Neutrophil (primary cell): ENCODE measurements at regions not wholly inside any gene's neighbourhood (a gene's known extent, or its start where the extent isn't known, plus 50 kb on each side); places are given as distances from the start of the nearest gene placed in this dataset.

ENCODE experiments used
- H3K27ac ChIP-seq: fragments of 200-600 bp; sonication (generic); 2 replicates; pipeline ENCODE4 v1.5.1; 2016; ENCODE audit warnings: mild to moderate bottlenecking, moderate library complexity
- H3K27me3 ChIP-seq: fragments of 200-600 bp; sonication (generic); 2 replicates; pipeline ENCODE4 v1.6.0; 2016; ENCODE audit warnings: mild to moderate bottlenecking
- H3K36me3 ChIP-seq: fragments of 200-600 bp; sonication (generic); 2 replicates; pipeline ENCODE4 v1.5.1; 2017
- H3K4me1 ChIP-seq, 2 experiments: fragments of 200-600 bp in 1 of 2; sonication (generic) in 1 of 2; 1 replicate in 1 of 2; 2 replicates in 1 of 2; pipeline versions ENCODE4 v1.5.1 to v1.6.1; 2013 to 2016; ENCODE audit warnings: low read depth in 1 of 2, low read length in 1 of 2, mild to moderate bottlenecking in 1 of 2, moderate library complexity in 1 of 2; ENCODE audit not compliant: control insufficient read depth in 1 of 2, insufficient read depth in 1 of 2
- H3K4me3 ChIP-seq, 2 experiments: fragments of 200-600 bp in 1 of 2; sonication (generic) in 1 of 2; 1 replicate in 1 of 2; 2 replicates in 1 of 2; pipeline ENCODE4 v1.5.1; 2013 to 2016; ENCODE audit warnings: low read depth in 1 of 2, low read length in 1 of 2, mild to moderate bottlenecking in 1 of 2, moderate library complexity in 1 of 2
- H3K9me3 ChIP-seq: fragments of 200-600 bp; sonication (generic); 2 replicates; pipeline ENCODE4 v1.5.1; 2016
- CTCF ChIP-seq: fragments of 200-600 bp; sonication (generic); IDR thresholded peaks from 2 replicates; pipeline ENCODE4 v1.5.1; 2016; ENCODE audit warnings: antibody characterized with exemption

- H3K36me3 ChIP-seq: no peaks in the 10 kb centered on the region
- no peak overlapping the region for H3K27ac ChIP-seq
- TF ChIP-seq CTCF: no peak
- H3K4me1 ChIP-seq: no peaks in the 10 kb centered on the region
- no peak overlapping the region for H3K4me3 ChIP-seq
- no peaks in the 10 kb centered on the region for H3K27me3 ChIP-seq
- H3K9me3 ChIP-seq: no peaks in the 10 kb centered on the region
Measured at GRCh38 chr2:70388128-70388527, 86.3 kb upstream of the FAM136A start.

DNA sequence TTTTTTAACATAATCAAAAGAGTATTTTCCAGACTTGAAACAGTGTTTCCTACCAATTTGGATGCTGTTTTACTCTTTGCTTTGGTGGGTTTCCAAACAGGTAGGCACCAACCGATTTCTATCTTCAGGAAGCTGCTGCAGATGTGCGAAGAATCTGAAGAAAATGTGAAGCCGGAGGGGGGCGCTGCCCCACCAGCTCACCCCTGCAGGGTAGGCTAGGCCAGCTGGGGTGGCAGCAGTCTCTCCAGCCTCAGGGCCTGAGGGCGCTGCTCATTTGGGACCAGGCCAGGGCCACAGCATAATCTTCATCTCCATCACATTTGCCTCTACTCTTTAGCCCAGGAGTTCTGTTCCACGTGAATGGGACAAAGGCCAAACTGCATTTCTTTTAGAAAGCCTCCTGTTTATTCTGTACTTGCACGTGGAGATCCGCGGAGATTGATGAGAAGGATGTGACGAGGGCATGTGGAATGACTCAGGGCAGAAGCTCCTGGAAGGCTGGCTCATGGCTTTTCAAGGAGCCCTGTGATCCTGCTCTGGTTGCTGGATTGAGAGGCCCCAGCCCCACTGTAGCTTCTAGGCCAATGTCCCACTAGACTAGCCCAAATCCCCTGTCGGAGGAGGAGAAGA, 84.2 kb upstream of the FAM136A start:
- no peaks in the 10 kb centered on the region for H3K27me3 ChIP-seq
- H3K4me1 ChIP-seq: no peaks in the 10 kb centered on the region
- no peaks in the 10 kb centered on the region for H3K36me3 ChIP-seq
- H3K9me3 ChIP-seq: no peaks in the 10 kb centered on the region
- no peak overlapping the region for H3K27ac ChIP-seq
- no peak overlapping the region for H3K4me3 ChIP-seq
- TF ChIP-seq CTCF: no peak

GRCh38 chr2:70385204-70385603, 83.3 kb upstream of the FAM136A start:
- Histone ChIP-seq H3K27ac (no peak overlapping the region), H3K4me3 (no peak overlapping the region), H3K4me1 (peaks cover 0 to 6% of the 10 kb centered on the region in 2 experiments), H3K36me3 (no peaks in the 10 kb centered on the region), H3K9me3 (no peaks in the 10 kb centered on the region), H3K27me3 (no peaks in the 10 kb centered on the region)
- TF ChIP-seq CTCF: no peak

DNA sequence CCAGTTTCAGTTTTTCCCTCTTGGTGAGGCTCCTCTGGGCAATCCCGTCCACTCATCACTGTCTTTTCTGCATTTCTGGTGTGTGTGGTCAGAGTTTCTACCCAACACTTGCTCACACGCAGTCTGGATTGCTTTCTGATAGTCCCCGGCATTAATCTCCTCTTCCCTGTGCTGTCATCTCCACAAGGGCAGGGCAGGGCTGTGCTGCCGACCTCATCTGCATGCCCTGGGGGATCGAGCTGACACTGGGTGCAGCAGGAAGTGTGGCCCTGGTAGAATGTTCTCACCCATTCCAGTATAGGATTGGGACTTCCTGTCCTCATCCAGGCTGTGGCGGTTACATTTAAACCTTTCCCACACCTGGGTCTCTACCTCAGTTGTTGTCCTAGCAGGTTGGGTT, 80.0 kb upstream of the FAM136A start:
- Histone ChIP-seq H3K27ac (no peak overlapping the region), H3K27me3 (no peaks in the 10 kb centered on the region), H3K4me3 (no peak overlapping the region), H3K36me3 (no peaks in the 10 kb centered on the region), H3K4me1 (peaks cover 0 to 6% of the 10 kb centered on the region in 2 experiments), H3K9me3 (no peaks in the 10 kb centered on the region)
- no peak for TF ChIP-seq CTCF

DNA sequence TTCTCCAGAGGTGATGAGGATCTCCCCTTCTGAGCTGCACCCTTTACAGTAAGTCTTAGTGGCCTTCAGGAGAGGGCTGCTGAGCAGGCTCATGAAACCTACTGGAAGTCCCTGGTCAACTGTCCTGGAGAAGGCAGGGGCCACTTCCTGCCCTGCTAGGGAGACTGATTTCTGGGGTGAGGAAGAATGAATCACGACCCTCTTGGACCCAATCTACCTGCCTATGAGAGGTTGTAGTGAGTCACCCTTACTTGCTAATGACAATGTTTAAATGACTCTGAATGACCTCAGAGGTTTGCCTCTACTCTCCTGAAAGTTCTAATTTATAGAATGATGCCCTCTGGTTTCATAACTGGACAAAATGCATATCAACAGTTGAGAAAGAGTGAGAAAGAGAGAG, 79.4 kb upstream of the FAM136A start:
- no peak for TF ChIP-seq CTCF
- peaks cover 0 to 6% of the 10 kb centered on the region in 2 experiments for H3K4me1 ChIP-seq
- no peaks in the 10 kb centered on the region for H3K9me3 ChIP-seq
- H3K36me3 ChIP-seq: no peaks in the 10 kb centered on the region
- H3K27me3 ChIP-seq: no peaks in the 10 kb centered on the region
- H3K4me3 ChIP-seq: no peak overlapping the region
- no peak overlapping the region for H3K27ac ChIP-seq
